ENCODE measurements at regions not wholly inside any gene's neighbourhood (a gene's known extent, or its start where the extent isn't known, plus 50 kb on each side); places are given as distances from the start of the nearest gene placed in this dataset.

- TF ChIP-seq, protein P1, sequence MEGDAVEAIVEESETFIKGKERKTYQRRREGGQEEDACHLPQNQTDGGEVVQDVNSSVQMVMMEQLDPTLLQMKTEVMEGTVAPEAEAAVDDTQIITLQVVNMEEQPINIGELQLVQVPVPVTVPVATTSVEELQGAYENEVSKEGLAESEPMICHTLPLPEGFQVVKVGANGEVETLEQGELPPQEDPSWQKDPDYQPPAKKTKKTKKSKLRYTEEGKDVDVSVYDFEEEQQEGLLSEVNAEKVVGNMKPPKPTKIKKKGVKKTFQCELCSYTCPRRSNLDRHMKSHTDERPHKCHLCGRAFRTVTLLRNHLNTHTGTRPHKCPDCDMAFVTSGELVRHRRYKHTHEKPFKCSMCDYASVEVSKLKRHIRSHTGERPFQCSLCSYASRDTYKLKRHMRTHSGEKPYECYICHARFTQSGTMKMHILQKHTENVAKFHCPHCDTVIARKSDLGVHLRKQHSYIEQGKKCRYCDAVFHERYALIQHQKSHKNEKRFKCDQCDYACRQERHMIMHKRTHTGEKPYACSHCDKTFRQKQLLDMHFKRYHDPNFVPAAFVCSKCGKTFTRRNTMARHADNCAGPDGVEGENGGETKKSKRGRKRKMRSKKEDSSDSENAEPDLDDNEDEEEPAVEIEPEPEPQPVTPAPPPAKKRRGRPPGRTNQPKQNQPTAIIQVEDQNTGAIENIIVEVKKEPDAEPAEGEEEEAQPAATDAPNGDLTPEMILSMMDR (conservative IDR thresholded peaks at IDR 0.05) = no peak
- no peak for TF ChIP-seq ZFX (IDR thresholded peaks at IDR 0.05)
- no peak overlapping the region for H3K27ac ChIP-seq
Observed at GRCh38 chr4:62898115-62898514, 1511.1 kb downstream of the TECRL start.

GRCh38 chr4:62896721-62897120 lies 1512.5 kb downstream of the TECRL start:
- TF ChIP-seq ZFX (IDR thresholded peaks at IDR 0.05) = no peak
- TF ChIP-seq, protein P1 (conservative IDR thresholded peaks at IDR 0.05) = no peak

DNA sequence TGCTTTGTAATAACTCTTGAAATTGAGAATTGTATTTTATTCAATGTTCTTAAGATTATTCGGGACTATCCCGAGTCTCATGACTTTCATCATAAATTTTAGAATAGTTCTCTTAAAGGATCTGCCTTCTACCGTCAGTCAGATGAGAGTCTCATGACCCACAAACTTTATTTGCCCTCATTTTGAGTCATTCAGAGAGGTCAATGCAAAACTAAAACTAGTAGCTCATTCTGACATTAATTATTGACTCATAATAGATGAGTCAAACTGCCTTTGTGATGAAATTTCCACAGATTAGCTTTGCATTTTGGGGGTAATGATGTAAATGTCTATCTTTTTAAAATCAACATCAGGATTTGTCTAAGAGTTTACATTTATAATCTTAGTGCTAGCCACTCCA lies 1527.3 kb downstream of the TECRL start:
- no peak overlapping the region for H3K27ac ChIP-seq
- TF ChIP-seq ZFX (IDR thresholded peaks at IDR 0.05) = no peak
- TF ChIP-seq, protein P1 (conservative IDR thresholded peaks at IDR 0.05) = no peak

More at GRCh38 chr4:62896721-62897120, 1512.5 kb downstream of the TECRL start:
- no peak overlapping the region for H3K27ac ChIP-seq

- TF ChIP-seq, protein P1 (conservative IDR thresholded peaks at IDR 0.05) = no peak
- H3K27ac ChIP-seq = no peak overlapping the region
Observed at GRCh38 chr4:62881210-62881609, 1528.0 kb downstream of the TECRL start.

- no peak overlapping the region for H3K27ac ChIP-seq
- TF ChIP-seq, protein P1 (conservative IDR thresholded peaks at IDR 0.05) = no peak
- no peak for TF ChIP-seq ZFX (IDR thresholded peaks at IDR 0.05)
Observed at GRCh38 chr4:62872856-62873255, 1536.4 kb downstream of the TECRL start.

- TF ChIP-seq, protein P1 (conservative IDR thresholded peaks at IDR 0.05) = no peak
- TF ChIP-seq ZFX (IDR thresholded peaks at IDR 0.05) = no peak
- H3K27ac ChIP-seq = no peak overlapping the region
Observed at GRCh38 chr4:62871078-62871477, 1538.2 kb downstream of the TECRL start.

- TF ChIP-seq ZFX (IDR thresholded peaks at IDR 0.05) = no peak
- TF ChIP-seq, protein P1 (conservative IDR thresholded peaks at IDR 0.05) = no peak
- no peak overlapping the region for H3K27ac ChIP-seq
Observed at GRCh38 chr4:62870451-62870850, 1538.8 kb downstream of the TECRL start.

Measured in C4-2B (cell line).